ENCODE measurements at regions not wholly inside any gene's neighbourhood (a gene's known extent, or its start where the extent isn't known, plus 50 kb on each side); places are given as distances from the start of the nearest gene placed in this dataset.

DNA sequence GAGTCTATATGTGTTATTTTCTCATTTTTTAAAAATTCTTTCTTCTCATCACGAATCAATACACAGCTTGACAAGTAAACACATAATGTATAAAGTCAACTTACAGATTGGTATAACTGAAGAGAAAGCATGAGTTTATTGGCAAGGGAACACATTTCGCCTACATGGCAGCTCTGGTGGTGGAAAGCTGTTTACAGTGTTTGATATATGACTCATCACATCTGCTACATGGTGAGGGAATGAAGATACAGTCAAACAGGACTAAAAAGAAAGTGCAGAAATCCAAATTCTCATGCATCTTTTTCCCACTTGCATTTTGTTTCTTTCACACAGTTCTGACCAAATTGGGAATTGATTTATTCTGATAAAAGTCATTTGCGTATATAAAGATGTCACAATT lies 122.2 kb upstream of the ADGRL4 start:
- Histone ChIP-seq H3K36me3 (no peaks in the 10 kb centered on the region), H3K9me3 (no peaks in the 10 kb centered on the region)

DNA sequence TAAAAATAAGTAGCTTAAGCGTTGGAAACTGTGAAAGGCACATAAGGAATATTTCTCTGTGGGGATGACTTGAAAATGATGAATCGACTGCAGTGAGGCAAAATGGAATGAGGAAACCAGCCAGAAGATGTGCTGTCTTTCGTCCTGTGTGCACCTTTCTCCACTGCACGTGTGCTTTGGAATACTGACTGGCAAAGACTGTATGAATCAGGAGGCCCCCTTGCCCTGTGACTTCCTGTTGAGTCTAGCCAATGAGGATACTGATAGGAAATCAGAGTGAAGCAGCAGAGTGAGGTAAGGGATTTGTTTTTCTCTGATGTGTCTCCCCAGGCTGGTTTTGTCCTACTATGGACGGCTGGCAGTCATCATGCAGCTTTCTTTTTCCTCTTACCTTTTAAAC lies 118.2 kb upstream of the ADGRL4 start:
- DNase-seq = no peak
- Histone ChIP-seq H3K36me3 (no peaks in the 10 kb centered on the region), H3K4me1 (no peaks in the 10 kb centered on the region), H3K27ac (no peak overlapping the region), H3K4me3 (no peak overlapping the region), H3K9me3 (no peaks in the 10 kb centered on the region), H3K27me3 (no peaks in the 10 kb centered on the region)
- TF ChIP-seq, protein P1, sequence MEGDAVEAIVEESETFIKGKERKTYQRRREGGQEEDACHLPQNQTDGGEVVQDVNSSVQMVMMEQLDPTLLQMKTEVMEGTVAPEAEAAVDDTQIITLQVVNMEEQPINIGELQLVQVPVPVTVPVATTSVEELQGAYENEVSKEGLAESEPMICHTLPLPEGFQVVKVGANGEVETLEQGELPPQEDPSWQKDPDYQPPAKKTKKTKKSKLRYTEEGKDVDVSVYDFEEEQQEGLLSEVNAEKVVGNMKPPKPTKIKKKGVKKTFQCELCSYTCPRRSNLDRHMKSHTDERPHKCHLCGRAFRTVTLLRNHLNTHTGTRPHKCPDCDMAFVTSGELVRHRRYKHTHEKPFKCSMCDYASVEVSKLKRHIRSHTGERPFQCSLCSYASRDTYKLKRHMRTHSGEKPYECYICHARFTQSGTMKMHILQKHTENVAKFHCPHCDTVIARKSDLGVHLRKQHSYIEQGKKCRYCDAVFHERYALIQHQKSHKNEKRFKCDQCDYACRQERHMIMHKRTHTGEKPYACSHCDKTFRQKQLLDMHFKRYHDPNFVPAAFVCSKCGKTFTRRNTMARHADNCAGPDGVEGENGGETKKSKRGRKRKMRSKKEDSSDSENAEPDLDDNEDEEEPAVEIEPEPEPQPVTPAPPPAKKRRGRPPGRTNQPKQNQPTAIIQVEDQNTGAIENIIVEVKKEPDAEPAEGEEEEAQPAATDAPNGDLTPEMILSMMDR (IDR thresholded peaks at IDR 0.05) = no peak
- no peak for TF ChIP-seq POLR2A (IDR thresholded peaks at IDR 0.05)

More for the DNA sequence above, 122.2 kb upstream of the ADGRL4 start:
- TF ChIP-seq, protein P1 (IDR thresholded peaks at IDR 0.05) = no peak
- no peak for TF ChIP-seq POLR2A (IDR thresholded peaks at IDR 0.05)
- DNase-seq = no peak
- H3K27me3 ChIP-seq = no peaks in the 10 kb centered on the region
- no peak overlapping the region for H3K4me3 ChIP-seq
- H3K4me1 ChIP-seq = no peaks in the 10 kb centered on the region
- H3K27ac ChIP-seq = no peak overlapping the region

DNA sequence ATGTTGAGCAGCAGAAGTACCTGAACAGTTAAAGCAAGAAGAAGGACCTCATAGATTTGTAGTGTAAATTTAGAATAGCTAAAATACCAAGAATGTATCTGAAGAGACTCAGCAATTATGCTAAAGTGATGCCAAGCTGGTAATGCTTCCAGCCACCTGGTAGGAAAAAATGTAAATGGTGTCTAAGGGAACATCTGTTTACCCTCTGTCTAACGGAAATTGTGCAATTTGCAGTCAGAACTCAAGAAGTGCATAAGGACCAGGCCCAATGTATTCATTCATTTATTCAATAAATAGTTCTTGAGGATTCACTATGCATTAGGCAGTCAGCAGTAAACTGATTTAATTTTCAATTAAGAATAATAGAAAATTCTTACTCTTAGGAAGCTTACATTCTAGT lies 116.0 kb upstream of the ADGRL4 start:
- H3K9me3 ChIP-seq = no peaks in the 10 kb centered on the region
- no peak overlapping the region for H3K4me3 ChIP-seq
- no peaks in the 10 kb centered on the region for H3K36me3 ChIP-seq
- no peaks in the 10 kb centered on the region for H3K27me3 ChIP-seq
- H3K4me1 ChIP-seq = no peaks in the 10 kb centered on the region
- no peak for DNase-seq
- H3K27ac ChIP-seq = no peak overlapping the region
- TF ChIP-seq, protein P1 (IDR thresholded peaks at IDR 0.05) = no peak
- TF ChIP-seq POLR2A (IDR thresholded peaks at IDR 0.05) = no peak

DNA sequence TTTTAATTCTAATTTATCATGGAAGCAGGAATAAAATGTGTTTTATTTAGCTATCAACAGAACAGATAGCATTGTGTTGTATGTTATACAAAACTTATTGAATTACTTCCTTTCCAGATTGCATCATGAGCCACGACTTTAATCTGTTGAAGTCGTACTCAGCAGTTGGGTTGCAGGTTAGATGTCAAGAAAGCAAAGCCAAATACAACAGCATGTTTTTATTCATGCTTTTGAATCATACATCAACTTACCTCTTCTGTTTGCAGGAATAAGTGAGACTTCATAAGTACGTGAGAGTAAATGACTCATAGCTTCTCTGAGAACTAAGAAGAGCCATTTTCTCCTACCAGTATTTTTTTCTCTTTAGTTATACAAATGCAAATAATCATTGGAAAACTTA lies 110.8 kb upstream of the ADGRL4 start:
- Histone ChIP-seq H3K9me3 (no peaks in the 10 kb centered on the region), H3K36me3 (no peaks in the 10 kb centered on the region), H3K4me1 (no peaks in the 10 kb centered on the region), H3K27ac (no peak overlapping the region), H3K4me3 (no peak overlapping the region), H3K27me3 (no peaks in the 10 kb centered on the region)
- no peak for TF ChIP-seq POLR2A (IDR thresholded peaks at IDR 0.05)
- TF ChIP-seq, protein P1 (IDR thresholded peaks at IDR 0.05) = no peak
- no peak for DNase-seq

DNA sequence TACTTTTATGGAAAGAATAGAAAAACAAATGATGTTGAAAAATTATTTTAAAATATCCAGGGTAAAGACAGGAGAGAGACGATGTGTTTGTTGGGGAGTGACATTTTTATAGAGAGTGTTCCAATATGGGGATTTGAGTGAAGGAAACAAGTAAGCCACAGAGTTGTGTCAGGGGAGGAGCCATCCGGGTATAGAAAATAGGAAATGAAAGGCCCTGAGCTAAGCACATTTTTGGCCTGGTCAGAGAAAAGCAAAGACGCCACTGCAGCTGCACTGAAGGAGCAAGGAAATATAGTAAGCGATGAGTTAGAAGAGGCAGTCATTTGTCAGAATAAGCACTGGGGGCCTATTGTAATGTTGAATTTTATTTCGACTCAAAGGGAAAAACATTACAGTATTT lies 107.3 kb upstream of the ADGRL4 start:
- TF ChIP-seq, protein P1 (IDR thresholded peaks at IDR 0.05) = no peak
- no peak for TF ChIP-seq POLR2A (IDR thresholded peaks at IDR 0.05)
- Histone ChIP-seq H3K27me3 (no peaks in the 10 kb centered on the region), H3K36me3 (no peaks in the 10 kb centered on the region), H3K4me3 (no peak overlapping the region), H3K9me3 (no peaks in the 10 kb centered on the region), H3K27ac (no peak overlapping the region), H3K4me1 (no peaks in the 10 kb centered on the region)
- DNase-seq = no peak

DNA sequence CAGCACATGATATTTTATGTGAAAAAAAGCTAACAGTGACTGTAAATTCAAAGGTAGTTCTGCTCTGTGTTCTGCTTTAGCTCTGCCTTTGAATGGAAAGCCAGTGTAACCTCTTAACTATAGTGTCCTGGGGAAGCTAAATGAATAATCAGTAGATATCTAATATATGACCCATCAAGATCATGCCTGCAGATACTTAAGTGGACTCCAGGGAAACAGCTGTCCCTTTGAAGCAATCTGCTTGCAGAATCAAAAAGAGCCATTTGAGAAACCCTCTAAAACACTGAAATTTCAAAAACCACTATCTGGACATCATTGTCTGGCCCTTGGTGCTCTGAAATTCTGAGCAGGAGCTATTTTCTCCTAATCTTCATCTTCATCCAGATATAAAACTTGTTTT lies 104.2 kb upstream of the ADGRL4 start:
- no peak overlapping the region for H3K27ac ChIP-seq
- DNase-seq = no peak
- no peaks in the 10 kb centered on the region for H3K9me3 ChIP-seq
- H3K36me3 ChIP-seq = no peaks in the 10 kb centered on the region
- TF ChIP-seq, protein P1 (IDR thresholded peaks at IDR 0.05) = no peak
- TF ChIP-seq POLR2A (IDR thresholded peaks at IDR 0.05) = no peak
- no peaks in the 10 kb centered on the region for H3K27me3 ChIP-seq
- no peaks in the 10 kb centered on the region for H3K4me1 ChIP-seq
- H3K4me3 ChIP-seq = no peak overlapping the region
